Gastrocnemius medialis (tissue), 4 donors: ENCODE measurements at regions not wholly inside any gene's neighbourhood (a gene's known extent, or its start where the extent isn't known, plus 50 kb on each side); places are given as distances from the start of the nearest gene placed in this dataset.

Experiments used
- ATAC-seq, 2 donors: fragments of 150-250 bp; one replicate each; pipeline ENCODE4 v1.9.1; 2016
- DNase-seq, 2 donors: peaks; one replicate each; pipeline ENCODE4 v3.0.0-alpha.2; 2019
- H3K27ac ChIP-seq, 4 donors: fragments of 200-600 bp; sonication (generic); 1 replicate in 1 of 4; 2 replicates in 3 of 4; pipeline ENCODE4 v1.5.1; 2016 to 2018; ENCODE audit warnings: mild to moderate bottlenecking in 2 of 4, moderate library complexity in 1 of 4
- H3K27me3 ChIP-seq, 3 donors: fragments of 200-600 bp; sonication (generic) in 2 of 3; 1 replicate in 1 of 3; 2 replicates in 2 of 3; pipeline versions ENCODE4 v1.5.1 to v1.6.0; 2016 to 2019; ENCODE audit warnings: mild to moderate bottlenecking in 1 of 3, moderate library complexity in 1 of 3
- H3K36me3 ChIP-seq, 2 donors: fragments of 200-600 bp; sonication (generic) in 1 of 2; one replicate each; pipeline ENCODE4 v1.5.1; 2017 to 2018
- H3K4me1 ChIP-seq, 2 donors: fragments of 200-600 bp; sonication (generic) in 1 of 2; one replicate each; pipeline ENCODE4 v1.5.1; 2016 to 2017; ENCODE audit warnings: mild to moderate bottlenecking in 2 of 2
- H3K4me3 ChIP-seq, 4 donors: fragments of 200-600 bp; sonication (generic) in 3 of 4; 1 replicate in 1 of 4; 2 replicates in 3 of 4; pipeline ENCODE4 v1.5.1; 2016 to 2019; ENCODE audit warnings: mild to moderate bottlenecking in 2 of 4
- H3K9me3 ChIP-seq, 3 donors: fragments of 200-600 bp; sonication (generic) in 2 of 3; 1 replicate in 1 of 3; 2 replicates in 2 of 3; pipeline ENCODE4 v1.5.1; 2016 to 2019
- CTCF ChIP-seq, 5 experiments: fragments of 450-650 bp in 3 of 5; fragments of 200-600 bp in 2 of 5; sonication (generic) in 2 of 5; IDR thresholded peaks in 4 of 5; conservative IDR thresholded peaks in 1 of 5; 1 replicate in 4 of 5; 2 replicates in 1 of 5; pipeline ENCODE4 v1.5.1; 2016 to 2019; ENCODE audit warnings: antibody characterized with exemption in 5 of 5, mild to moderate bottlenecking in 3 of 5, moderate library complexity in 3 of 5
- POLR2A ChIP-seq, 2 donors: fragments of 450-650 bp; IDR thresholded peaks; one replicate each; pipeline ENCODE4 v1.6.1; 2017; ENCODE audit warnings: antibody characterized with exemption in 2 of 2, mild to moderate bottlenecking in 2 of 2, moderate library complexity in 2 of 2
- in situ Hi-C, 4 donors: fragments of 200-750 bp; cut with MboI; loops; one replicate each; pipeline versions ENCODE4 v1.15.0 to v1.8.0; 2017; ENCODE audit warnings: low sequenced_read_pairs in 4 of 4
- intact Hi-C: fragments of 100-400 bp; cut with DNase I; formaldehyde crosslinking; loops from one replicate; pipeline ENCODE4 v1.15.1; 2023; ENCODE audit warnings: low total_unique reads

- intact Hi-C loops, result no loop called here
- DNase-seq (peak; percentile 3 to 29), ATAC-seq (peak in 1 of 2 donors; percentile 47)
- Histone ChIP-seq H3K4me3 (no peak overlapping the region), H3K4me1 (no peaks in the 10 kb centered on the region), H3K27me3 (no peaks in the 10 kb centered on the region), H3K36me3 (no peaks in the 10 kb centered on the region), H3K27ac (no peak overlapping the region), H3K9me3 (no peaks in the 10 kb centered on the region)
- TF ChIP-seq CTCF (IDR thresholded peaks at IDR 0.05 in 4 of 5, conservative IDR thresholded peaks at IDR 0.05 in 1 of 5), result no peak
- no peak for TF ChIP-seq POLR2A (IDR thresholded peaks at IDR 0.05)
- in situ Hi-C loops, result no loop called here
Measured at GRCh38 chr16:51359141-51359955, 208.3 kb upstream of the SALL1 start.

GRCh38 chr16:51357839-51358238 is 206.8 kb upstream of the SALL1 start:
- no peaks in the 10 kb centered on the region for H3K36me3 ChIP-seq
- ATAC-seq (no peak), DNase-seq (no peak)
- no peak overlapping the region for H3K27ac ChIP-seq
- H3K4me3 ChIP-seq, result no peak overlapping the region
- TF ChIP-seq POLR2A (IDR thresholded peaks at IDR 0.05), result no peak
- no peak for TF ChIP-seq CTCF (IDR thresholded peaks at IDR 0.05 in 4 of 5, conservative IDR thresholded peaks at IDR 0.05 in 1 of 5)
- no peaks in the 10 kb centered on the region for H3K9me3 ChIP-seq
- in situ Hi-C loops (no loop called here), intact Hi-C loops (no loop called here)
- no peaks in the 10 kb centered on the region for H3K27me3 ChIP-seq
- no peaks in the 10 kb centered on the region for H3K4me1 ChIP-seq

GRCh38 chr16:51355875-51356274 is 204.8 kb upstream of the SALL1 start:
- no peak for DNase-seq
- Histone ChIP-seq H3K4me1 (no peaks in the 10 kb centered on the region), H3K4me3 (no peak overlapping the region), H3K36me3 (no peaks in the 10 kb centered on the region), H3K27ac (no peak overlapping the region), H3K27me3 (no peaks in the 10 kb centered on the region), H3K9me3 (no peaks in the 10 kb centered on the region)
- in situ Hi-C loops (no loop called here), intact Hi-C loops (no loop called here)
- ATAC-seq, result no peak
- no peak for TF ChIP-seq POLR2A (IDR thresholded peaks at IDR 0.05)
- TF ChIP-seq CTCF (IDR thresholded peaks at IDR 0.05 in 4 of 5, conservative IDR thresholded peaks at IDR 0.05 in 1 of 5), result no peak

- ATAC-seq (no peak), DNase-seq (no peak)
- Histone ChIP-seq H3K27ac (no peak overlapping the region), H3K4me1 (no peaks in the 10 kb centered on the region), H3K9me3 (no peaks in the 10 kb centered on the region), H3K4me3 (no peak overlapping the region), H3K36me3 (no peaks in the 10 kb centered on the region), H3K27me3 (no peaks in the 10 kb centered on the region)
- in situ Hi-C loops, result no loop called here
- intact Hi-C loops, result no loop called here
- TF ChIP-seq POLR2A (IDR thresholded peaks at IDR 0.05) (no peak), CTCF (IDR thresholded peaks at IDR 0.05 in 4 of 5, conservative IDR thresholded peaks at IDR 0.05 in 1 of 5) (no peak)
Measured at GRCh38 chr16:51355195-51355594, 204.1 kb upstream of the SALL1 start.

GRCh38 chr16:51353055-51353454 is 202.0 kb upstream of the SALL1 start:
- intact Hi-C loops (no loop called here), in situ Hi-C loops (no loop called here)
- no peak overlapping the region for H3K4me3 ChIP-seq
- no peaks in the 10 kb centered on the region for H3K27me3 ChIP-seq
- no peak overlapping the region for H3K27ac ChIP-seq
- no peaks in the 10 kb centered on the region for H3K9me3 ChIP-seq
- no peaks in the 10 kb centered on the region for H3K36me3 ChIP-seq
- ATAC-seq (no peak), DNase-seq (no peak)
- no peak for TF ChIP-seq CTCF (IDR thresholded peaks at IDR 0.05 in 4 of 5, conservative IDR thresholded peaks at IDR 0.05 in 1 of 5)
- TF ChIP-seq POLR2A (IDR thresholded peaks at IDR 0.05), result no peak
- H3K4me1 ChIP-seq, result no peaks in the 10 kb centered on the region
